ENCODE measurements at regions not wholly inside any gene's neighbourhood (a gene's known extent, or its start where the extent isn't known, plus 50 kb on each side); places are given as distances from the start of the nearest gene placed in this dataset.

DNA sequence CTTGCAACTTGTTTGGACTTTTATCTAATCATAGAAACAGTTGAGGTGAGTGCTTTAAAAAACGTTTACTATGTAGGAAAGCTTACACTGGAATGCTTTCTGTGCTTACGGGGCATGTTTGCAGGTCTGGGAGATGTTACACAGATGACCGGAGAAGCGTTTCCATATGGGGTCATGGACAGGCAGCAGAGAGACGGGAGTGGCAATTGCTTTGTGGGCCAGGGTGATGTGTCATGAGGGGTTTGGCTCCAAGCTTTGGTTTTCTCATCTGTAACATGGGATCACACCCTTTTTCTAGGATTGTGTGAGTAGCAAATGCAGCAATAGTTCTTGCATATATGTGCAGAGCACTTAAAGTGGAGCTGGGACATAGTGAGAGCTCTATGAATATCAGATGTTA lies 174.8 kb upstream of the MKI67 start:
- TF ChIP-seq POLR2A (IDR thresholded peaks at IDR 0.05; ENCODE audit: low read length) (no peak), GATA1 (IDR thresholded peaks at IDR 0.05; ENCODE audit: low read depth, low read length) (no peak)

Measured in erythroblast (primary cell).